Suppressor macrophage (primary cell): ENCODE measurements at regions not wholly inside any gene's neighbourhood (a gene's known extent, or its start where the extent isn't known, plus 50 kb on each side); places are given as distances from the start of the nearest gene placed in this dataset.
"Not testable (repeated sequence)": the region's sequence is repeated elsewhere in the genome, so short reads cannot be mapped to it uniquely, and the experiment has no call there.

Experiments
- DNase-seq, 4 experiments: peaks; one replicate each; pipeline ENCODE4 v3.0.0-alpha.2; 2020 to 2022

DNA sequence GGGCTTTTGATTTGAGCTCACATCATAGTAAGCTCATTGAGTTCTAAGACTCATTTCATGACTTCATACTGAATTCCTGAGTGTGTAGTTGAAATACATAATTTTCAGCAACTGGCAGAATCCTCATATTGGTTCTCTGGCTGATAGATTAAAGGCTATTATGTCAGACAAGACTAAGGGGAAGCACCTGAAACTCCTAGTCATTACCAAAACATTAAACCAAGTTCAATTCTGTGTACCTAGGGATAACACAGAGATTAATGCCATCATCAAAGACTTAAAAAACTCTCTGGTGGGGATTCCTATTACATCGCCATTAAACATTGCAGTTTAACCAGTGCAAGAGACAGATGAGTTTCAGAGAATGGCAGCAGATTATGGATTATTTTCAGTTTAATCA is 339.1 kb downstream of the PTPRC start:
- DNase-seq, result no peak

DNA sequence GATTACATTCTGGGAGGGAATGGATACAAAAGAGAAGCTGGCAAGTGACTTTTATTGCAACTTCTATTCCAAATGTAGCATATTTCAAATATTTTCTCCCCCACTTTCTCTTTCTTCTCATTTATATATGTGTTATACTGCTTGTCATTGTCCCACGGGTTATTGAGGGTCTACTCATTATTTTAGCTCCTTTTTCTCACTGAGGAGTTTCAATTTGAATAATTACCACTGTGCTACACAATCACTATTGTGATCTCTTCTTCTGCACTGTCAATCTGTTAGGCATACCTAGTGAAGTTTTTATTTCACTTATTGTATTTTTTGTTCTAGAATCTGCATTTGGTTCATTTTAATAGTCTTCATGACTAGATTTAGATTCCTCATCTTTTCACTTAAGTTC is 339.7 kb downstream of the PTPRC start:
- no peak for DNase-seq

DNA sequence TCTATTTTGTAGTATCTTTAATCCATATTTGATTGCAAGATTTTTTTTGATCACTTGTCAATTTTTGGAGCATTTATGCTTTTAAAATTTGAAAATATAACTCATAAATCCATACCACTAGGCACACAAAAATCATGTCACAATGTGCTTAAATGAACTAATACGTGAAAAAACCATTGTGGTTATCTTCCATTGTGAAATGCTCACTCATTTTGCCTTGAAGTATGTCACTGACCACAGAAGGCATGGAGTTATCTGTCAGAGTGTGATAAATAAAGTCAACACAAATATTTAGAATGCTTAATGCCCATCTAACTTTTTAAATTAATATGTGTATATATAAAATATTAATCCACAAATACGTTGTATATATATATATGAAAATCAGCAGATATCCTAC is 347.2 kb downstream of the PTPRC start:
- DNase-seq, result peak in 1 of 4 experiments; percentile 18

DNA sequence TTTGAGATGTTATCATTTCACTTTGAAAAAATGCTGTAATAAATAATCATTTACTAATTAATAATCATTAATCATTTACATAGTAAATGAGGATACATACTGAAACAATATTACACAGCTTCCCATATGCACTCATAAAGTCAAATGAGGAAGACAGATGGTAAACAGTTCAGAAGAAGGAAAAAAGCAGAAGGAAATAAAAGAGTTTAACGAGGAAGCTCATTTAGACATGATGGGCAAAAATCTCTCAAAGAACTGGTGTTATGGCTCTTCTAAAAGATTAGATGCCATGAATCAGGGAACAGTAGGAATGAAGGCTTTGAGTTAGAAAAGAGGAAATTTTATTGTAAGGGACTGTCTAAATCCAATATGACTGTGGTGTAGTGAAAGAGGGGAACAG is 347.6 kb downstream of the PTPRC start:
- DNase-seq, result peak in 2 of 4 experiments; percentile 48 to 55

DNA sequence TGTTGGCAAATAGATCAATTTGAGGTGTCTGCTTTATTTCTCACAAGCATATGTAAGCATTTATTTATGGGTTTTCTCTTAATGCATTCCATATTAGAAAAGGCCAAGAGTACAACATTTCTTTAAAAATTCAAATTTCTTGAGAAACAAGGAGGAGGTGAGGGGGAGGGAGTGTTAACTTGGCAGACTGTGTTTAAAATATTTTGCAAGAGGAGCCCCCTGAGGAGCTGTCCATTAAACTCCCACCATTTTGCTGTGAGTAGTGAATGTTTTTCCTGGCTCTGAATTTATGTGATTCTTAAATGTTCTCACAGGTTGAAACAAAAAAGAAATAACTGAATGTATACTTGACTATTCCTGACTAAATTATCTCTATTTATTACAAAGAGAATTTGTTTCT is 363.8 kb downstream of the PTPRC start:
- no peak for DNase-seq

DNA sequence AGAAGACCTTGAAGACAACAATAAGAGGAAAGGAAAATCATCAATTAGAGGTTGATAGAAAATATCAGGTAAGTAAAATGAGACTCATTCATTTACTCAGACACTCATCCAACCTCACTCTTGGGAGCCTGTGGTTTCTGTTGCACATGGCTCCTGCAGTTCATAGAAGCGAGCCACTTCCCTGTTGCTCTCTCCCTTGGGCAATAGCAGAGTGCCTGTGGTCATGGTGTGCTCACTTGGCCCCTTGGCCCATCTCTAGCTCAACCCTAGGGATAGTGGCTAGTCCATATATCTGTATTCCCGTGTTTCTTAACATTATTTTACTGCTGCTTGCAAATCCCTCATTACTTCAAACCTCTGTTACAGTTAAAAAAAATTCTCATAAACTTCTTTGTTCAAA is 368.6 kb downstream of the PTPRC start:
- DNase-seq, result peak; percentile 28 to 63 (median 58)

DNA sequence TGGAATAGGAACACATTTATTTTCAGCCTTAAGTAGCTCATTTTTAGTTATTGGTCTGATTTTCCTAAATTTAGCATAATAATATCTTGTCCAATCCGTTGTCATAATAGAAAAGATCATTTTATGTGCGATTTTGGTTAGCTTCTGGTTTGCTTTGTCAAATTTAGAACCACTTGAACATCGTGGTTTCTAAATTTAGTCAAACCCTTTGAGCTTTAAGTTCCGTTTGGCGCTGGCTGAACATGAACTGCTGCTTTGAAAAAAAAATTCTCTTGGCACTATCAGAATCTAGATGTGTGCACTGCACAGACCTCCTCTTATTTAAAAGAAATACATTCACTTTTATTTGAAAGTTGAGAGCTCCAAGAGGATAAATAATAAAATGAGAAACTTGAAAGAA is 370.6 kb downstream of the PTPRC start:
- DNase-seq, result peak in 3 of 4 experiments; percentile 11 to 39 (median 14)

DNA sequence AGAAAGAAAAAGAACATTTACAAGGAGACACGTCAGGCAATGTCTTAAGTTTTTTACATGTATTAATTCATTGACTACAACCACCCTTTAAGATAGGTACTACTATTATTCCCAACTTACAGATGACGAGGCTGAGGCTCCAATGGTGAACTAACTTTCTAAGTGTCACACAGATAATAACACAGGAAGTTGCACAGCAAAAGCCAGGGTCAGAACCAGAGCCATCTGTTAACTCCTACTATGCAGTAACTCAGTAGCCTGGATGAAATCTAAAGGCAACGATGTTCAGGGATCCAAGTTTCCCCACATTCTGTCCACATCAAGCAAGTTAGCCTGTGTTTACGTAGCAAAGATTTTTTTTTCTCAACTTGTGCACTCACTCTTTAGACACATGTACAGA is 371.7 kb downstream of the PTPRC start:
- peak in 1 of 4 experiments; percentile 7 for DNase-seq

DNA sequence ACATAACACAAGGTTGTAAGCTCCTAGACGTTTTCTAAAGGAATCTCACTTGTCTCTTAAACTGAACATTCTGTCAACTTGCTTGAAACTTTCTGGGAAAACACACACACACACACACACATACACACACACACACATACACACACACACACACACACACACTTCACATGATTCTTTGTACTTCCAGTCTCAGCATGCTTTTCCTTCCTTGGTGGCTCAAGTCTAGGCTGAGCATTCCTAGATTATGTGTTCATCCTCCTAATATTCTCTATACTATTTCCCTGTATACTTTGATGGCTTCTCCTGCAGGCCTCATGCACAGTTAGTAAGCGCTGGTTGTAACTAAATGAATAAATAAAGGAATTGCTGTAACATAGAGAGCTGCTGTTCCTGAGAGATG is 372.1 kb downstream of the PTPRC start:
- no peak for DNase-seq

DNA sequence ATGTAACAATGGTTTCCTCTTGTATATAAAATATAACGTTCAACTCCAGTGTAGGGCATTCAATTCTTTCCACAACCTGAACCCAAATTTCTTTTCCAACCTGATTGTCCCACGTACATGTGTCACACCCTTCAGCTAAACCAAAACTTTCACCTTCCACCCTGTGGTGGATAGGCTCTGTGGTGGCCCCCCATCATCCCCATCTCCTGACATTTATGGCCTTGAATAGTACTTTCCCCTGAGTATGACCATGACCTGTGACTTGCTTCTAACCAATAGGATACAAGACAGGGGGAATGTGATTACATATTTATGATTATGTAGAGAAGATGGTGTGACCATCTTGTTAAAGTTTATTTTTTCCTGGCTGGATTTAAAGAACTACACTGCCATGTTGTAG is 377.0 kb downstream of the PTPRC start:
- no peak for DNase-seq

DNA sequence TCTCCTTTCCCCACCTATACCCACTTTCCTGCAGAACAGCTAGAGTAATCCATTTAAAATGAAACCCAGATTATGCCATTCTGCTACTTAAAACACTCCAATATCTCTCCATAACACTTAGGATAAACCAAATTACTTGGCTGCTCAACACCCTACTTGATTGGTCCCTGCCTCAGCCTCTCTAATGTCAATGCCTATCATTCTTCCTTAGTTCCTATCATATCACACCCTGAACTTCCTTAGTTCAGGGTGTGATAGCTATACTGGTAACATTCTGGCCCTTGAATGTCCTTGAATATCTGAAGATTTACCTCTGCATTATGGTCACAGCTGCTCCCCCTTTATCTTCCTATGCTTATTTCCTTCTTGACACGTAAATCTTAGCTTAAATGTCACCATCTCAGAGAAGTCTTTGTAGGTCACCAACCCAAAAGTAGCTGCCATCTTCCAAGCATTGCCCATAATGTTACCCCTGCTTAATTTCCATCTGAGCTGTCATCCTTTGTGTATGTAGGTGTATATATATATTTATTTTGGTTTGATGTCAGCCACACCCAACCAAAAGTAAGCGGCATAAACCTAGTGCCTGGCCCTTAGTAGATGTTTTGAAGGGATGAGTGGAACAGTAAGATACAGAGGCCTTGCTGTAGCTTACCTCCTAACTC is 379.8 kb downstream of the PTPRC start:
- no peak for DNase-seq

DNA sequence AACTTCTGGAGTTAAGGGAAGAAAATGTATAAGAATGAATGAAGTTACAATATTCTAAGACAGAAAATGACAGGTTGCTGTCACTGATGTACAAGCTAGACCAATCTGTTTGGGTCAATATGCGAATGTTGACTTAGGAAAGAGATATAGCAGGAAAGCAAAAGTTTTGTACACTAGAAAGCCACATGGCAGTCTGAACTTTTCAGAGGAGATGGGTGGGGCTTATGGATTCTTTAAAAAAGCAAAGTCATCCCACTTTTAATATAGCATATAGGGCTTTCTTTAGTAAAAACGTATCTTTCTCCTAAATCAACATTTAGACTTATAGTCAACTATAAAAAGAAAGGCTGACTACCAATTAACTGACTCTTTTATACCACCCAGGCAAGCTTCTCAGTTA is 381.2 kb downstream of the PTPRC start:
- no peak for DNase-seq

DNA sequence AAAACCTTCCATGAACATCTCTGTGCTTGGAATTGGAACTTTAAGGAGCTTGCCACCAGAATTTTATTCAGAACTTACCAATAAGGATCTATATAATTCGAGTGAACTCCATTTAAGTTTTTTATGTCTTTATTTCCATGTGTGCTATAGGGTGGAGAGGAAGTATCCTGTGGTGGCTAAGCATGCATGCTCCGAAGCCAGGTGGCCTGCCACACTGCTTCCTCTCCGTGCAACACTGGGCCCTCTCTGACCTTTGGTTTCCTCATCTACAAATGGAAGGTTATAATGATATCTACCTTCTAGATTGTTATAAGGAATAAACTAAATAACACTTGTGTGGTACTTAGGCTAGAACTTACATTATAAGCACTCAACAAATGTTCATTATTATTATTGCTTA is 382.1 kb downstream of the PTPRC start:
- DNase-seq, result no peak

DNA sequence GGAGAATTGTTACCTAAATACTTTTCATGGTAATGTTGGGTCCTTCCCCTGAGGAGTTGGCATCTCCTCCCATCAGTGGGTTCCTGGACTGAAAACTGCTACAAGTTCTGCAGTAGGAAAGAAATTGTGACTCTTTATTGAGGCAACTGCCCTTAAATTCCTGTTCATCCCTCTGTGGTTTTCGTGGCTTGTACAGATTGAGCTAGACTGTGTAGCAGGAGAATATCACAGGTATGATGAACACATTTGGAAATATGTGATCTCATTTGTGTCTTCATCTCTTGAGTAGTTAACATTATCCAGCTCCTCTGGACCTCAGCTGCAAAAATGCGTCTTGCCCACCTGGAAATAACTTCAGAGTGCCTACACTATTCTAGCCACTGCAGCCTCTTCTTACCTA is 390.6 kb downstream of the PTPRC start:
- DNase-seq, result no peak

DNA sequence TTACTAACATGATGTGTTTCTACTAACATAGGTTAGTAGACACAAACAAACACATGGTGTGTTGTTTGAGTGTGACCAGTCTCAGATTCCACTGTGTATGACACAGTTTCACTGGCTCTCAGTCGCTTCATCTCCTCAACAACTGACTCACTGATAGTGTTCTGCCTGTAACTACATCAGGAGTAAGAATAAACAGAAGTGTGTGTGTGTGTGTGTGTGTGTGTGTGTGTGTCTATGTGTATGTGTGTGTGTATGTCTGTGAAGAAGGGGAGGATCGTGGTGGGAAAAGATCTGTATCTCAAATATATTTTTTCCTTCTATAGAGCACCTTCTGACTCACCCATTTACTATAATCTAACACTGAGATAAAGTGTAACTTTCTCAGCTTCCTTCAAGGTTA is 391.0 kb downstream of the PTPRC start:
- DNase-seq, result no peak

DNA sequence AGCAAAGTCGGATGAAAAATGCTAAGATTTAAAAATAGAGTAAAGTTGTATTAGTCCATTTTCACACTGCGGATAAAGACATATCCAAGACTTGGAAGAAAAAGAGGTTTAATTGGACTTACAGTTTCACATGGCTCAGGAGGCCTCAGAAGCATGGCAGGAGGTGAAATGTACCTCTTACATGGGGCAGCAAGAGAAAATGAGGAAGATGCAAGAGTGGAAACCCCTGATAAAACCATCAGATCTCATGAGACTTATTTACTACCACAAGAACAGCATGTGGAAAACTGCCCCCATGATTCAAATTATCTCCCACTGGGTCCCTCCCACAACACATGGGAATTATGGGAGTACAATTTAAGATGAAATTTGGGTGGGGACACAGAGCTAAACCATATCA is 391.7 kb downstream of the PTPRC start:
- DNase-seq, result not testable (repeated sequence)

DNA sequence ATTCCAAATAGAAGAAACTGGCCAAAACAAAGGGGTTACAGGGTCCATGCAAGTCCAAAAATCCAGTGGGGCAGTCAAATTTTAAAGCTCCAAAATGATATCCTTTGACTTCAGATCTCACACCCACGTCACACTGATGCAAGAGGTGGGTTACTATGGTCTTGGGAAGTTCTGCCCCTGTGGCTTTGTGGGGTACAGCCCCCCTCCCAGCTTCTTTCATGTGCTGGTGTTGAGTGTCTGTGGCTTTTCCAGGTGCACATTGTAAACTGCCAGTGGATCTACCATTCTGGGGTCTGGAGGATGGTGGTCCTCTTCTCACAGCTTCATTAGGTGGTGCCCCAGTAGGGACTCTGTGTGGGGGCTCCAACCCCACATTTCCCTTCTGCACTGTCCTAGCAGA is 392.3 kb downstream of the PTPRC start:
- not testable (repeated sequence) for DNase-seq

DNA sequence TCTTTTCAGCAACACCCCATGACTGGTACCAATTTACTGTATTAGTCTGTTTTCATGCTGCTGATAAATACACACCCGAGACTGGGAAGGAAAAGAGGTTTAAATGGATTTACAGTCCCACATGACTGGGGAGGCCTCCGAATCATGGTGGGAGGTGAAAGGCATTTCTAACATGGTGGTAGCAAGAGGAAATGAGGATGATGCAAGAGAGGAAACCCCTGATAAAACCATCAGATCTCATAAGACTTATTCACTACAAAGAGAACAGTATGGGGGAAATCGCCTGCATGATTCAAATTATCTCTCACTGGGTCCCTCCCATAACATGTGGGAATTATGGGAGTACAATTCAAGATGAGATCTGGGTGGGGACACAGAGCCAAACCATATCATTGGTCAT is 393.6 kb downstream of the PTPRC start:
- not testable (repeated sequence) for DNase-seq

DNA sequence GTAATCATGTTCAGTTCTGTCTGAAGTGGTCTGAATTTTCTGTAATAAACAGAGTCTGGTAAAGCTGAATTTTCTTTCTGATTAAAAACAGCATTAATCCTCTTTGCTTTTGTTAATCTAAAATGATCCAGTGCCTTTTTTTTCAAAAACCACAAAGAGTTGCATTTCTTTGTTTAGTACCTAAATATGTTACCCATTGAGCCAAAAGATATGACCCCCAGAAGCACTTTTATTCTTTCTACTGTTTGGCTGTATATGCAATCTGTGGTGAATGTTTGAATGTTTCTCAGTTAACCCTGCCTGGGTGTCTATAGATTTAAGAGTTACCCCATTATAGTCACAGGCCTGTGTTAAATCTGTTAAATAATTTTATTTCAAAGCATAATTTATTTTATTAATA is 394.8 kb downstream of the PTPRC start:
- DNase-seq, result no peak

DNA sequence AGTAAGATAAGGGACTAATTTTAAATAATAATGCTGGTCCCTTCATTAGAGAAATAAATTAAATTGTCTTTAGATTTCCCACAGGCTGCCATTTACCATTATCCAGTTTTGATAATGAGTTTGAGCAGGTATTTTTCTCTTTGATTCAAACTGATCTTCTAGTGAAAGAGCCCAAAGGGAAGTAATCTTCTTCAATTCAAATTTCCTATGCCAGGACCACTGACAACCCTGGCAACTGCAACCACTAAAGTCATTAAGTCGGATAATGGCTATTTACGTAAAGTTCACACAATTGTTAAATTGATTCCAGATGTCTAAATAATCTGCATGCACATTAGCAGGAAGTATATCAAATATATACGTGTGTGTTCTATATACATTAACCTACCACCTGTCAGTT is 399.3 kb downstream of the PTPRC start:
- DNase-seq, result no peak

DNA sequence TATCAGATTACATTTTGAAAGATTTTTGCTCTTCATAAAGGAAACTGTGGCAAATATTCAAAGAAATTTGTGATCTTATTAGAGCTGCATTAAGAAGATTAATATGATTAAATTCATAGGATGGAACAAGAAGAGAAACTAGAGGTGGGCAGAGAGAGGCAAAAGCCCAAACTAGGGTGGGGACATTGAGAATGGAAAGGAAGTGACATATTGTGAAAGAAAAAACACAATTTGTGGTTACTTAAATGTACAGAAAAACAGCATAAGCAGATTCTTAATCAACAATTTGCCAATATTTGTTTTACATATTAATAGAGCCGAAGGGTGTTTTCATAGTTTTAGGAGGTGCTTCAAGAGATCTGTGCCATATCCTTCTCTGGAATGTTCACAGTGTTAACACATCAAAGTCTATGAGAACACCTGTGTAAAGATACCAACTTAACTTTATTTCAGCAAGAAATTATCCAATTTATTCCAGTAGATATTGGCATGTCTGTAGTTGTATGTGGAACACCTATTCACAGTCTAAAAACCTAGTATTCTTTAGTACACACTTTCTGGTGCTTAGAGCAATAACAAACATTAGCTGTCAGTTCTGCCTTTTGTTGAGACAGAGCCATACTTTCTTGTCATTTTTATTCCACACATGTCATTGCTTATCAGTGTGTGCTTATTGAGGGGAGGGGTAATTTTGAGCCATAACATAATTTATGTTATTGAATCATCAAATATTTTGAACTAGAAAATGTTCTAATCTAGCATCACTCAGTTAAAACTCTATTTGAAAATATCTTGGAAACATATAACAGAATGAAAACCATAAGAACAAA is 401.5 kb downstream of the PTPRC start:
- DNase-seq, result no peak

DNA sequence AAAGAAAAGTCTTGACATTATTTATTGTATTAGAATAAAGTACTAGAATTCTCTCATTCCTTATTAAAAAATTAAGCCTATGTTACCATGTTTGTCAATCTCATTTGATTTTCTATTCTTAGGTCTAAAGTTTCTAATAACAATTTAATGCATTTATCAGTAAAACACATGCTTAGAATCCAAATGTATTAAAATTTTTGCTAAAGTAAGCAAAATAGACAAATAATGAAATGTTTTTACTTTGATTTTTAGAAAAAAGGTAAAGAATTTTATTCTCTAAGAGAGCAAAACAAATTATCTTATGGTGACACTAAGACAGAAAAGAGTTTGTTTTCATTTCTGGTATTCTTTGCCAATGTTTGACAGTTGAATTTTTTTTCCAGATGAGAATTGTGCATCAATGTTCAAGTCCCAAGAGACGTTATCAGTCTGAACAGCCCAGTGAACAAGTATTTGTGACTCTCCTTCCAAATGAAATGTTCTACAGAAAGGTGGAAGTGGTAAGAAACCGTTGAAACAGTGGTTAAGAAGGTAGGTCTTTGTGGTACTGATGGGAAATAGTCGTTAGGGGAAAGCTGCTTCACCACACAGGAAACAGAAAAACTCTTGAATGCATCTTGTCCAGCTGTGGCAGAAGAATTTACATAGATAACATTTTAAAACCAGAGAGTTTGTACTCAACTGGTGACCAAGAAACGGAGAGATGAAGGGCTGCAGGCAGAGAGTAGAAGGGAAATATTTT is 402.5 kb downstream of the PTPRC start:
- DNase-seq, result peak in 1 of 4 experiments; percentile 1

DNA sequence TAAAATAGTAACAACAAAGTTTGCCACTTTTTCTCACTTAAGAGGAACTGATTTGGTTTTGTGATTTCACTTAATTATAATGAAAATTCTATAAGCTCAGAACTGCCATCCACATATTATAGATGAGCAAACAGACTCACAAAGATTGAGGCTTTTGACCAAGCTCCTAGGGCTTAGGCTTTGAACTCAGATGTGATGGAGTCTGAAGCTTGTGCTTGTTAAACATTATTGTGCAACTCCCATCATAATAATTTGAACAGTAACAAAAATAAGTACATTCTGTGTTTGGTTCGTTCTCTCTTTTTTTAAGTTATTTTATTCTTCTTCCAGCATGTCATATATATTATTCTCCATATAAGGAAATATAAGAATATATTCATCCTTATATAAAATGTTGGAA is 403.4 kb downstream of the PTPRC start:
- no peak for DNase-seq

DNA sequence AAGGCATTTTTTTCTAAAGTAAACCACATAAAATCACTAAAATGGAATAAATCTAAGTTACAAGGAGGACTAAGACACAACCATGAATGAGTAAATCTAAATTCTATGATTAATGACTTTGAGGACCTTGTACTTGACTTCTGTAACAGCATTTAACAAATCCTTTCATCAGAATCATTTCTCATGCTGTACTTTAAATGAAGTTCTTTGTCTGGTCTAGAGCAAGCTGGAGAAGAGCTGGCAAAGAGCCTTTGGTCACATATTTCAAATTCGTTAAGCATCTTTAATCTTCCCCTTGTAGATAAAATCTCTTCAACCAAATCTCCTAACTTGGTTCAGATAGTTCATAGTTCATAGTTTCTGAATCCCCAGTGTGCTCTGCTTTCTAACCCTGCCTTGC is 405.4 kb downstream of the PTPRC start:
- DNase-seq, result no peak
